HG03460 (cell line): ENCODE measurements at regions not wholly inside any gene's neighbourhood (a gene's known extent, or its start where the extent isn't known, plus 50 kb on each side); places are given as distances from the start of the nearest gene placed in this dataset.

Experiments
- ATAC-seq: cut with Tn5 transposase; IDR thresholded peaks from one replicate; pipeline ENCODE4 v1.9.1; 2021; ENCODE audit not compliant: unreplicated experiment

DNA sequence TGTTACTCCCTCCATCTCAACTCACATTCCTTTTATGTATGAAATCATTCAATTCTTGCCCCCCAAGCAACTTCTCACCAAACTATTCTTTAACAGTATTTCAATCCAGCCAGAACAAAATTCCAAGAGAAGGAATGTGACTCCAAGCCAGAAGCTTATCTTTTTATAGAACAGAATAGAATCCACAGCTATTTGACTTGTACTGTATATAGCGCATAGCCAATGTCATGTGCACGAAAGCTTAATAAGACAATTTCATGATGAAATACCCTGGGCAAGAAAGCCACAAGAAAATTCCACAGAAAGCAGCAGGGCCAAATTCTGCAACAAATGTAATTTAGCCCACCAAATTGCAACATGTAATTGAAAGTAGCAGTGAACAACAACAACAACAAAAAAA is 127.6 kb upstream of the UBE2E2 start:
- ATAC-seq, result no peak

DNA sequence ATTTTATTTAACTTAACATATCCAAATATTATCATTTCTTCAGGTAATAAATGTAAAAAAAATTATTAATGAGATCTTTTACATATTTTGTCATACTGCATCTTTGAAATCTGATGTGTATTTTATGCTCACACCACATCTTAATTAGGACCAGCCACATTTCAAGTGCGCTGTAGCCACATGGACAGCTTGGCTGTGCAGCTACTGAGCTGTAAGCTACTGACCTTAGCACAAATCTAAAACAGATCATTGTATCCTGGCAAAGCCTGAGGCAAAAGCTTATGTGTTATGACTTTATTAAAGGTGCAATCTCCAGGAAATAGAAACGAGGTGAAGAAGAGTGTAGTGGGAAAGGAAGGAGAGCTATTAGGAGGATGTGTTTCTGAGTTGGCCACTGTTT is 126.7 kb upstream of the UBE2E2 start:
- ATAC-seq, result no peak

DNA sequence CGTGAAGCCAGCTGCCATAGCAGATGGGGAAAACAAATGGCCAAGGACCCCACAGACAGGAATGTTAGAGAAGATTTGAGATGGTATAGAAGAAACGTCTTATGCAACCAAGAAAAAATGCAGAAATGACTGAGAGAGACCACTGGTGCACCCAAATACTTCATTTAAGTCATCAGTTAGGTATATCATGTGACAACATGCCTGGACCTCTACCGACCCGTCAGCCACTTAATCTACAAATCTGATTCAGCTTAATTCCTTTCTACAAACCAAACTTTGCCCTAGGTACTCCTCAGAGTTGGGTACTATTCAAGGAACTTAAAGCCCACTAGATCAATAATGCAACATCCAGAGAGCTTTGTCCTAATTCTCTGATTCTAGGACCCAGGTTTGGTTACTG is 126.0 kb upstream of the UBE2E2 start:
- no peak for ATAC-seq

DNA sequence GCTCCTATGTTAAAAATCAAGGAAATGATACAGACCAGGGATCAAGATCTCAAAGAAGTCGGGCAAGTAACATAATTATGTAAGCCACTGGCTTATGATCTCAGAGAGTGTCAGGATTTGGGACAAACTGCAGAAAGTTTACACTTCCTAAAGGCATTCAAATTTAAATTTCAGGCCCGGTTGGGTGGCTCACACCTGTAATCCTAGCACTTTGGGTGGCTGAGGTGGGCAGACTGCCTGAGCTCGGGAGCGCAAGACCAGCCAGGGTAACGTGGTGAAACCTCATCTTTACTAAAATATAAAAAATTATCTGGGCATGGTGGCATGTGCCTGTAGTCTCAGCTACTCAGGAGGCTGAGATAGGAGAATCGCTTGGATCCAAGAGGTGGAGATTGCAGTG is 124.4 kb upstream of the UBE2E2 start:
- no peak for ATAC-seq

DNA sequence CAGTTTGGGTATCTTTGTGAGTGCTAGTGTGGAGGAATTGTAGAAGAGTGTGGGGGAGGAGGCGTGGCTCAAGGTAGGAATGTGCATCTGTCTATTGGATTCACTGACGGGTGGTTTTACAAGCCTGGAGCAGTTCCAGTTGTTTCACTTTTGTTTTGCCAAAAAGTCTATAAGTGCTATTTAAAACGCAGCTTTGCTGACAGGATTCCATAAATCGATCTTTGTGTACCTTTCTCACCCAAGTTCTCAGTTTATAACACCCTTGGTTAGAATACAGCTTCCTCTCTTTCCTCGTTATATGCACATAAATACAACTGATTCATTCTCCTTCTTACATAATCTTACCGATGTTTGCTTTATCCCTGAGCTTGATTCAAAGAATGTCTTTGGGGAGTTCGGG is 123.2 kb upstream of the UBE2E2 start:
- ATAC-seq, result no peak

DNA sequence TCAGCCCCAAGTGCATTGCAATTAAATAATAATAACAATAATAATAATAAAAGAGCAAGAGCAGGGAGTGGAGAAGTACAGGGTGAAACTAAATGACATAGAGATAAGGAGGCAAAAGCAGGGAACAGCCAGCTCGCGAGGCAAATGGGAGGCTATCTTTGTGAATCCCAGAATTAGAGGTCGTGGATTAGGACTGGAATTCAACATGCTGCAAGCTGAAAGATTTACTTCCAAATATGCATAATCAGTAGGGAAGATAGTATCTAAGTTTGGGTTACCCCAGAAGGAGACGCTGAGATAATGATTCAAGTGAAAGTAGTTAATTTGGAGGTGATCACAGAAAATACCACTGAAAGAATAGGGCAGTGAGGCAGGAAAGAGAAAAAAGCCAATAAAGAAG is 119.4 kb upstream of the UBE2E2 start:
- ATAC-seq, result no peak

DNA sequence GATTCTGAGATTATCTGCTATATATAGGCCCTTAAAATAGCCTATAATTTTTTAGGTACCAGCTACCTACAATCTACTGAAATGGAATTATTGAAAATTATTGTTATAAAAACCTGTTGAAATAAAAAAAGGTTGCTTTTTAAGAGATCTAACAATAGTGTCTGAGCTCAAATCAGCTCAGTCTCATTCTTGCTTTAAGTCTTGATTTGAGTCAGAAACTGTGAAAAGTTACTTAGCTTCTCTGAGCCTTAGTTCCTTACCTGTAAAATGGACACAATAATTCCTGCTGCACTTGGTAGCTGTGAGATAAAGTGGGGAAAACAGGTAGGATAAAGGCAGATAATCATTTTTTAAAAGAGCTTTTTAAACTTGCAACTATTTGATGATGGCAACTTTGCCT is 118.8 kb upstream of the UBE2E2 start:
- no peak for ATAC-seq

DNA sequence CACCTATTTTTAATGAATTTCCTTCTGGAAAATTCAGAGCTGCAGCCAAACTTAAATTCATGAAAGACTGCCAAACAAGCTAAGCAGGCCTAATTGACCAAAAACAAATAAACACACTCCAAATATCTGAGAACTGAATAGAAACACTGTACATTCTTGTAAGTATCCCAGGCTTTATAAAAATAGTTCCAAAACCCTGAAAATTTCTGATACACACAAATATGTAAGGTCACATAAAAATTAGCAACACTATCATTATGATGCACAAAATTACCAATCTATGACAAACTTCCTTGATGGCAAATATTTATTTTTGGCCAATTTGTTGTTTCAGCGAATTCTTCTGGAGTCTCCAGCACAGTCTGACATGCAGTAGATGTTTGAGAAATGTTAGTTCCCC is 117.9 kb upstream of the UBE2E2 start:
- ATAC-seq, result no peak

DNA sequence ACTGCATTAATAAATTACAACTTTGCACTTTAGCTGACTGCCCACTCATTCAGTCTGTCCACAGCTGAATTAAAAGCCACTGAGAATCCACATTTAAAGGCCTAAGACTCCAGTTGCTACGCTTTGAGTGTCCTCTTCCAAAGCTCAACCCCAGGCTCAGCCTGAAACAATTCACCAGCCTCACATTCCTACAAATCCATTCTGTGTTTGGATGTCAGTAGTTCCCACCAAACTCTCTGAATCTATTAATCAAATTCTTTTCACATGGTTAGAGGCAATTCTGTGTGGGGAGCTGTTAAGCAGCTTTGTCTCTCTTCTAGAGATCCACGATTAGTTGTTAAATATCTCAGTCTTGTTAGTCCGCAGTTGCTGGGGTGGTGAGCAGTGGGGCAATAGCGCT is 116.8 kb upstream of the UBE2E2 start:
- ATAC-seq, result no peak

DNA sequence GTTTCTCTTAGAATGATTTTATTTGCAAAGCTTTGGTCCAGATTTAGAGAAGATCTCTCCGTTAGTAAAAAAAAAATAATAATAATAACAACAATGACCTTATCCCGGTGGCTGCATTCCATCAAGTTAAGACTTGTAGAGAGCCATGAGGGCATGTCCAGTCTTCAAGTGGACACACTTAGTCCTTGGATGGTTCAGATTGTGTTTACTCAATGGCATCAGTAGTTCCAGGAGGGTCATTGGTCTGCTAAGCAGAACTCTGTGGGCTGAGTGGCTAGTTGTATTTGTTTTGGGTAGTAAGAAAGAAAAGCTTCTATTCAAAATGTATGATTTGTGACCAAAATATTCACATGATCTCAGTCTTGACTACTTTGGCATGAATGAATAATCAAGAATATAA is 116.3 kb upstream of the UBE2E2 start:
- no peak for ATAC-seq

DNA sequence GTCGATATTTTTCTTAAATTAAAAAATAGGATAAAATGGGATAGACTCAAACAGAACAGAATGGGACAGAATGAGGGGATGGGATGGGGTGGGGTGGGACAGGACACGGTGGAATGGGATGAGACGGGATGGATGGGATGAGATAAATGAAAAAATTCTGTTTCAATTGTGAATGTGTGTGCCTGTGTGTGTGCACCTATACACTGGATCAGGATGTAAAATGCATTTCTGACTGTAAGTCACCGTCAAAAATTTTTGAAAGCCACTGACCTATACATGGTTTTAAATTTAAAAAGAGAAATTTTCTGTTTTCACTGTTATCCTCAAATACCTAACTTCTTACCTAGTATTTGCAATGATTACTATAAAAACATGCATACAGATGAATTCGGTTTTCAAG is 108.7 kb upstream of the UBE2E2 start:
- no peak for ATAC-seq

DNA sequence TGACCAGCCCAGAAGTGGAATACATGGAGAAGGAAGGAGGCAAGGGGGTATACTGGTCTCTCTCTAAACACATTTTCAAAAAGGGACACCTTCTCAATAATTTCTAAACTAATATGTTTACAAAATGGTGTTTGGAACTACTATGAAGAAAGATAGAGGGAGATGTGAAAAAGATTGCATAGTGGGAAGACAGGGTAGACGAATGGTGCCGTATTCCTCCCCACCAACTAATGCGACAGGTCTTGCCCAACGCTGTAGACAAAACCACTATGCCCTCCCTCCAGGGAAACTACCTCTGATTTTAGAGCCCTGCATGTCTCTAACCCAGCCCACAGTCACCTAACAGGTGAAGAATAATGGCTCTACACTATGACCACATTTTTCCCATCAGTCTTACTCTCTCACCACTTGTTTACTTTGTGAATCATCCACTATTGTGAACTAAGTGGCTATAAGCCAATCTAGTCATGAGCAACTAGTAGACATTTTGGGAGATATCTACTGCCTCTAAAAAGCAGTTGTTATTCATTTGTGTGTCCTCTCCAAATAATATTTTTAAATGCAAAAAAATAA is 108.2 kb upstream of the UBE2E2 start:
- ATAC-seq, result no peak

DNA sequence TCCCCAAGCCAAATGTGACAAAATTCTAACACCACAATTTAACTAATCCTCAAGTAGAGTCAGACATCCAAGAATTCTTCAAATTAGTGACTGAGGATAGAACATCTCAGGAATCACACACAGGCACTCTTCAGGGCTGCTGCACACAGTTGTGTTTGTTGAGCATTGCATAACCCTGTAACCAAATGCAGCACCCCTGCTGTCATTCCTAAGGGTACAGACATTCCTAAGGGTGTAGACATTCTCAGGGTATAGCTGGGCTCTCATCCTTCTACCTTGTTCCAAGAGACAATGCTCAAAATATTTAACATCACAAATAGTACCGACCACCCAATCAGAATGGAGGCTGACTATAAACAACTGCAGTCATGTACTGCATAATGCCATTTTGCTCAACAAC is 107.1 kb upstream of the UBE2E2 start:
- ATAC-seq, result no peak

DNA sequence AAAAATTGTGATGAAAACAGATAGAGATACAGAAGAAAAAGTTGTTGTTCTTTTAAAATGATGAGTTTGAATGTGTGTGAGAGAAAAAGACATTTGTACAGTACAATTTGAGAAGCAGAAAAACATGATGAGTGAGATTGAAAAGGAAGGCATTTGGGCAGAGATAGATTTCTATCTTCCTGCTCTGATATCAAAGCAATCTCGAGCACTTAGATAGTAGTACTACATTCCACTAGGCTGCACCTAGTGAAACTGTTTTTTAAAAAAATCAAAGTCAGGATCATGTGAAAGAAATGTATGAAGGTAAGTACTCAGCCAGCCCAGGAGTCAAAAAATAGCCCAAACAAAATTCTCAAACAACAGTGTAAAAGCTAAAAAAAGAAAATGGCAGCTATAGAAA is 104.1 kb upstream of the UBE2E2 start:
- no peak for ATAC-seq

DNA sequence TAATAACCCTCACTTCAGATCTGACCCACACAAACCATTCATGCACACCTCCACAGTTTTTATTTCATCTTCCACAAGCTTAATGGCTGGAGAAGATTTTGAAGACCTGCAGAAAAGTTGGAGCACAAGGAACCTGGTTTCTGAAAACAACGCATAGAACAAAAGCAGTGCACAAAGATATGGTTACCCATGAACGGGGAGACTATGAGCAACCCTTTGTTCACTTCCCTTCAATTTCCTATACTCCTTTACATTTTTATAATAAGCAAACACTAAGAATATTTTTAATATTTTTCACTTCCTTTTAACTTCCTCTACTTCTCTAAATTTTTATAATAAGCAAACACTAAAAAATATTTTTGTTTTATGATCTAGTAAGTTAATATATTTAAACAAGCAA is 103.5 kb upstream of the UBE2E2 start:
- no peak for ATAC-seq

DNA sequence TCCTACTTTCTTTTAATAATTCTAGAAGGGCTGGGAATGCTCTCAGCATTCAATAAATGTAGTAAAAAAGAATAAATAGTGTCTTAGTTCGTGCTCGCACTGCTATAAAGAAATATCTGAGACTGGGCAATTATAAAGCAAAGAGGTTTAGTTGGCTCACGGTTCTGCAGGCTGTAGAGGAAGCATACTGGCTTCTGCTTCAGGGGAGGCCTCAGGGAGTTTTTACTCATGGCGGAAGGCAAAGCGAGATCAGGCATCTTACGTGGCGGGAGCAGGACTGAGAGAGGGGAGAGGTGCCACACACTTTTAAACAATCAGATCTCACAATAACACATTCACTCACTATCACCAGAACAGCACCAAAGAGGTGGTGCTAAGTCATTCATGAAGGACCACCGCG is 103.0 kb upstream of the UBE2E2 start:
- ATAC-seq, result no peak

DNA sequence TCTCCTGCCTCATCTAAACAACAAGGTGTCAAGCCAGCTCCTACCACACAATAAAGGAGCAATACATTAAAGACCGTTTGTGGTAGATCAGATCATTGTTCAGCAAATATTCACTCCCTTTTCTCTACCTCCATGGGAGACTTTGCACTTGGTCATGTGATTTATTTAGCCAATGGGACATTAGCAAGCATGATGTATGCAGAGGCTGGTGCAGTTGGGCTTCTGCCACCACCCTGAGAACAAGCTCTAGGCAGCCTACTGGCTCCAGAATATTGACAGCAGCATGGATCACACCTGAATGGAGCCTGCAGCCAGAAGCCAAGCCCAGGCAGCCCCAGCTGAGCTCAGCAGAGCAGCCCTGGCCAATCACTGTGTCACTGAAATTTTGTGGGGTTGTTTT is 99.4 kb upstream of the UBE2E2 start:
- ATAC-seq, result no peak

DNA sequence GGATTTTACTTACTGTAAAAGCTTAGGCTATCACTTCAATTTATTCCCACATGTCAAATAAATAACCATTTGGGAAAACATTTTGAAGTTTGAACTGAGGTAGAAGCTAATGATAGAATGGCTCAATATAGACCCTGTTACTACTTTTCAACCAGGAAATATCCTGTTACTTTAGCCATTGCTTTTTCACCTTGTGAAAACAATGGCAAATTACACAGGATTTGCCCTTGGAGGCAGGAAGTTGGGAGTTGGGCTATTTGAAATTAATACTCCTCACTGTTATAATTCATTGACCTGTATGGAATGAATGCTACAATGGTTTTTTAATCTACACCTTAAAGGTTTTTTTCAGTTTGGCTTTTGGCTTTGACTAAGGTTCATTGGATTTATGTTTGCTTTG is 98.1 kb upstream of the UBE2E2 start:
- ATAC-seq, result no peak

DNA sequence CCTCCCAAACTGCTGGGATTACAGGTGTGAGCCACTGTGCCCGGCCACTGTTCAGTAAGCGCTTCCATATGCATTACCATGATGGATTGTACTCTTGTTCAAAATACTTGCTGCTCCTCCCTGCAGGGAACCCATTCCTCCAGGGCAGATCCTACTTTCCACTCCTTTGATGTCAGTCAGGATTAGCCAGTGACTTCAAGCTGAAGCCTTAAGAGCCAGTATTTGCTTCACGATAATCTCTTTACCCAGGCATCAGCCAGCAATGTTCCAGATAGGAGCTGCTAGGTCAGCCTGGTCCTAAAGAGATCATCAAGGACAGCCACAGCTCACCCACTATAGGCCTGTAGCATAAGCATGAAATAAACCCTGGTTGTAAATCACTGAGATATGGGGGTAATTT is 96.5 kb upstream of the UBE2E2 start:
- no peak for ATAC-seq

DNA sequence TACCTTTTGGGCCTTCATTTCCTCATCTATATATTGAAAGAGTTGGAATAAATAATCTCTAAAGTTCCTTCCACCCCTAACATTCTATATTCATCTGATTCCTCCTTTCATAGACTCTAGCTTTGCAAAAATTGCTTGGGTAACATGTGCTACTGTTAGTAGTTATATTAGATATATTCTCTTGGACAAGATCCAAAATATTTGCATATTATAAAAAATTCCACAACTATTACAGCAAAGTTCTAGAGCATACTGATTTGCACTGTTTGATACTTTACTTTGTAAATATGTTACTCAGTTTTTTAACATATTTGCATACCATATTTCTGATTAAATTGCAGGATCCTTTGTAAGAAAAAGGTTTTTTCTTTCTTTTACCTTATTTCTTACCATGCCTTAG is 95.9 kb upstream of the UBE2E2 start:
- no peak for ATAC-seq

DNA sequence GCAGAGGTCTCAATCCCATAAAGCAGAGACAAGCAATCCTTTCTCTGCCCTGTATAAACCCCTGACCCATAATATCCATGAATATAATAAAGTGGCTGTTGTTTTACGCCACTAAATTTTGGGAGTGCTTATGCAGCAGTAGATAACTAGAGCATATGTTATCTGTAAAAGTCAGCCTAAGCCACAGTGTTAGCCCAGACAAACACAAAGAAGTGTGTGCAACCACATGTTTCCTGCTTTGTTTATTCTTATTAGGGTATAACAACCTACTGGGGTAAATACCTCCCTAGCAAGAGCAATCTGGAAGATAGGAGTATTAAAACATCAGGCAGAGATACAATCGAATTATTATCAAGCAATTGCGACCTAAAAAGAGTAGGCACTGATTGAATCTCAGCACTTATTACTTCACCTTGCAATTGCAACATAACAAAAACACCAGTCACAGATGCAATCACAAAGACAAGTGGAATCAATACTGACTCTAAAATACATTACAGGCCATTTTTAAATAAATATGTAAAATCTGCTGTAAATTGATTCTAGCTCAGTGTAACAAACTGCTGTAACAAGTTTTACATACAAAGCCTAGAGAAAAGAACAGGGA is 94.6 kb upstream of the UBE2E2 start:
- no peak for ATAC-seq

DNA sequence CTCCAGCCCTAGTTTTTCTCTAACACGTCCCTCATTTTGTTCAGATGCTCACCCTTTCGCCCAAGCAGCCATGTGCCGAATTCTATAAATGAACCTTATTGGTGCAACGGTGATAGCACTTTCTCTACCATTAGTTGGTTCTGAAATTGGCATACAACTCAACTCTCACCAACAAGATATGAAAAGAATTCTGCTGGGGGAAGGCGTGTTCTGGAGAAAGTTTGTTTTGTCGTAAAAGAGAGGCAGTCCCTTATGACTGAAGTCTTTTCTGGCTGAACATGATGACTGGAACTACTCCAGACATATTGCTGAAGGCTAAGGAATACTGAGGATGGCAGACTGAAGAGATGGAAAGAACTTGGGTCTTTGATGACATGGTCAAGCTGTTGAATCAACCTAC is 91.8 kb upstream of the UBE2E2 start:
- no peak for ATAC-seq

DNA sequence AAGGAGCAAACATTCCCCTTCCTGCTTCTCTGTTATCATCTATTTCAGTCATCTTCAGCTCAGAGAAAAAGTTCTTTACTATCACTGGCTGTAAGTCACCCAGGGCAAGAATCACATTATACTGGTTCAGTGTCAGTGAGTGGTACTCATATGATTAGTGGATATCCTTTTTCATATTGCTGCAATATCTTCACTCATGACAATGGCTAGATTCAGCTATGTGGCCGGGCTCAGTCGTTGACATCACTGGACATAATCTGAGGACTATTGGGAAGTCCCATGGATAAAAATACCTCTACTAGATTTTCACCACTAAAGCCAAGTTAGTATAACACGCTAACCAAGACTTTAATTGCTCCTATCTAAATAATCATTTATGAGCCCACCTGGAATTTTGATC is 91.3 kb upstream of the UBE2E2 start:
- no peak for ATAC-seq

DNA sequence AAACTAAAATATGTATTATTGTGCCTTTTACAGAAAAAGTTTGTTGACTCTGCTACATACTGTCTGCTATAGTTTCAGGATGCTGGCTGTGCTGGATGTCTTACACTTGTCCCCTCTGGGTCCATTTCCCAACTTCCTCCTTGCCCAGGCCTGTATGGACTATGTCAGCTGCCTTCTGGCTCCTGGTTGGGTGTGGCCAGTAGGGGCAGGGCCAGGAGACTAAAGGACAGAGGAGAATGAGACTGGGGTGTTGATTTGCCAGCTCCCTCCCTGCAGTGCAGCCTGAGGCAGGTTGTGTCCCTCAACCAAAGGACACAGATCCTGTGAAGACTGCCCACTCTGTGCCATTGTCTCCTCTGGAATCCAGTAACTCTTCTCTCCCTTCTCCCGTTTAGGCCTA is 90.6 kb upstream of the UBE2E2 start:
- no peak for ATAC-seq
